Stimulated activated CD4-positive, alpha-beta T cell treated with anti-CD3 and anti-CD28 coated beads, TNF-alpha, amount 100 ng/mL, for 1 hour (primary cell): ENCODE measurements at regions not wholly inside any gene's neighbourhood (a gene's known extent, or its start where the extent isn't known, plus 50 kb on each side); places are given as distances from the start of the nearest gene placed in this dataset.
"Not testable (repeated sequence)": the region's sequence is repeated elsewhere in the genome, so short reads cannot be mapped to it uniquely, and the experiment has no call there.

Experiments used
- DNase-seq, 3 donors: peaks; one replicate each; pipeline ENCODE4 v3.0.0-alpha.2; 2020; ENCODE audit warnings: low read depth in 3 of 3, low spot score in 1 of 3

DNA sequence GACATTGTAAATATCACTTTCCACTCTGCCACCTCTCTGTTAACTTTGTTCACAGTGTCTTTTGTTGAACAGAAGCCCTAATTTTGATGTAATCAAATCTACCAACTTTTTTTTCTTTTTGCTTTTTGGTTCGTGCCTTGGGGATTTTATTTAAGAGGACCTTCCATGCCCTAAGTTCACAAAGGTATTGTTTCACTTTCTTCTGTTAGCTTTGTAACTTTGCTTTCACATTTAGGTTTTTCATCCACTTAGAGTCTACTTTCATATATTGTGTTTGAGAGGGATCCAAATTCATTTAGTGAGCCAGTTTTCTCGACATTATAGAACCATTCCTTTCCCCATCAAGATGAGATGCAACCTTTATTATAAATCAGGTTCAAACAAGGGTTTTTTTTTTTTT lies 275.7 kb upstream of the CRY1 start:
- no peak for DNase-seq

DNA sequence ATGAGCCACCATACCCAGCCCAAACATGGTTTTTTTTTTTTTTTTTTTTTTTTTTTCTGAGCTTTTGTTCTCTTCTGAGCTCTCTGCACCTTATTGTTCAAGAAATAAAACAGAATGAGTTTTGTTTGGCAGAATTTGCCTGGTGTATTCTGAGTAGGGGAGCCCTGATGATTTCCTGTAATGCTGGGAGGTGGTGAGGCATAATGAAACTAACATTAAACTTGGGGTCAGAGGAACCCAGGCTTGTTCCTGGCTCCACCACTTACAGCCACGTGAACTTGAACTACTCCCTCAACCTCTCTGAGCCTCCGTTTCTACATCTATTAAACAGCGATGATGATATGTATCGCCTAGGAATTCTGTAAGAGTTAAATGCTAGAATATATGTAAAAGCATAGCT lies 276.3 kb upstream of the CRY1 start:
- DNase-seq: no peak

DNA sequence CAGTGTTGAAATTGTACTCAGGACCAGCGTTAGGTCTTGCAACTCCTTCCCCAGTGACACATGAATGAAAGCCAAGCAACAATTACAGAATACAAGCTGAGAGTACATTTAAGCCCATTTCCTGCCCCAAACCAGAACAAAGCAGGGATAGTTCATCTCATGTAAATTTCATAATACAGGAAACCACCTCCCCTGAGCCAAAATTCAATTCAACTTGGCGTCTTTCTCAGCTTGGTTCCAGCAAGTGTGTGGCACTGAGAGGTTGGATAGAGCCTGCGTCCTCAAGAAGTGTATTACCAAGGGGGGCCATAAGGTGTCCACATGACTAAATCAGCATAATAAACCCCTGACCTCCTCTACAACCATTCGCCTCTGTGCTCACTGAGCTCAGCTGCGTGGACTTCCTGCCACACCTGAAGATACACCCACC lies 278.9 kb upstream of the CRY1 start:
- no peak for DNase-seq

DNA sequence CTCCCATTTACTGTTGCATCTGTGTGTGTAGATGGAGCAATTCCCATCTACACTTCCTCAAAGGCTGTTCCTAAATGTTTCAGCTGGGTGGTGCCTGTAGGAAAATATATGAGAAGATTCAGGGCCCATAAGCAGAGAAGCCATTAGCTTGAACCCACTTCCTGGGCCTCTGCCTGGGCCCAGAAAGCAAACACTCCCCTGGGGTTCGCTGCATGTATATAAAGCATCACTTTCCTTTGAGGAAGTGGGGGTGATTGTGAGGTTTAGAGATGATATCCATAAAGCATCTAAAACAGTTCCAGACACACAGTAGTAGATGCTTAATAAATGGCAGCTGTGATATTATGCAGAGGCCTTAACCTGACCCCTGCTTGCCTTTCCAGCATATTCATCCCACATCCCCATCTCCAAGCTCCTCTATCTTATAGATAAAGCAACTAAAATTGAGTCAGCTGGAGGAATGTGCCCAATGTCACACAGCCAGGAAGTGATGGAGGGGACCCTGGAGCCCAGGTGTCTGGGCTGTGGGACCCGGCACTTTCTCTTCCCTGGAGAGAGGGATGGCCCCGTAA lies 280.0 kb upstream of the CRY1 start:
- DNase-seq: no peak

DNA sequence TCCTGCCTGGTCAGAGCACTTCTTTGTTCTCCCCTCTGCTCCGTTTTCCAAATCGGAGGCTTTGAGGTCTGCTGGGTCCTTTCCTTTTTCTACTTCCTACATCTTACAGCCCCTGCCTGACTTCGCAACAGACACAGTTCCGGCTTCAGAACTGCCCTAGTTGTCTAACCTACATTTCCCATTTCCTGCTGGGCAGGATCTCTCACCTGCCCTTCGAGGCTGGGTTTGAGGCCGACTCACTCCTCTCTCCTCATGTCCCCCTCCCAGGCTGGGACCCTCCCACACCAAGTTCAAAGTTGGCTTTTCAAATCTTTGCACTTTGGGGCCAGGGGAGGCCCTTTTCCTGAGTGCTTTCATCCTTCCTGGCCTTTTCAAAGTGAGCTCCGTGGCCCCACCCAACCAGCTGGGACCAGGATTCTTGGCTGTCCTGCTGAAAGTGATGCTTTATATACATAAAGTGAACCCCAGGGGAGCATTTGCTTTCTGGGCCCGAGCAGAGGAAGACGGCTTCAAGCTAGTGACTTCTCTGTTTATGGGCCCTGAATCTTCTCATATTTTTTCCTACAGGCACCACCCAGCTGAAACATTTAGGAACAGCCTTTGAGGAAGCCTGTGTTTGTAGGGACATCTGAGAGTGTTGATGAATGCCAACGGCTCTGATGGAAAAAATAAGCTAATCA lies 281.0 kb upstream of the CRY1 start:
- DNase-seq: no peak

DNA sequence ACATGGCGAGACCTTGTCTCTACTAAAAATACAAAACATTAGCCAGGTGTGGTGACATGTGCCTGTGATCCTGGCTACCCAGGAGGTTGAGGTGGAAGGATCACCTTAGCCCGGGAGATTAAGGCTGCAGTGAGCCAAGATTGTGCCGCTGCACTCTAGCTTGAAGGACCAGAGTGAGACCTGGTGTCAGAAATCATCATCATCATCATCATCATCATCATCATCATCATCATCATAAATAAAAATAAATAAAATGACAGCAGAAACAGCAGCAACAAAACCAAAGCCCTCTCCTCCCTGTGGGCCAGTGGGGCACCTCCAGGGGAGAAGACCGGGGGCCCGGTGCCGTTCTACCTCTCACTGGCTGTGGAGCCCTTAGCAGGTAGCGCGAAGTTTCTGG lies 281.9 kb upstream of the CRY1 start:
- DNase-seq: no peak

DNA sequence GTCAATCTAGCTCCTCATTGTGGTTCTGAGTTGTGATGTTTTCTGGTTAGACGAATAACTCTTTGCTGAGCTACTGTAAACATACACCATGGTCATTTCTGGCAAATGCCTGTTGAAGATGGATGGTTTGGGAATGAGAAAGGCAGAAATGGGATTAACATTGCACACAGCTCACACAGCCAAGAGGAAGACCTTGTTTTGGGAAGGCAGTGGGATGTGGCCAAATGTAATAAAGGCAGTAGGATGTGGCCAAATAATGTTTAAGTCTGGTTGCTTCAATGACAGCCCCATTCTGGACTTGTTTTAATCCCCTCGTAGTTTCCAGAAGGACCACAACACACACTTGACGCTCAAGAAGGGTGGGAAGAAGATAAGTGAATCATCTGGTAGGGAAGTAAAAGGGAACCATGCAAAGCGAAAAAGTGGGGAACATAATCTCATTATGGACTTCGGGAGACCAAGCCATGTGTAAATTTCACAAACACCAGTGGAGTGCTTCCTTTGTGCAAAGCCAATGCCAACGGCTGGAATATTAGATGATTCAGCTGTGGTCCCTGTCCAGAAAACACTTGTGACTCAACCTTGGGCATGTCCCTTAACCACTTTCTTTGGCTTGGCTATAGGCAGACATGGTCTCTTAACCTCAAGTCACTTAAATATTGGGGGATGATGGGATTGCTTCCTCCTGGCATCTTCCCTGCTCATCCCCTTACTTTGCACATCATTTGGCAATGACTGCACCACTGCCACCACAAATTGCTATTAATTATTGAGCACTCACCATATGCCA lies 284.4 kb upstream of the CRY1 start:
- no peak for DNase-seq

DNA sequence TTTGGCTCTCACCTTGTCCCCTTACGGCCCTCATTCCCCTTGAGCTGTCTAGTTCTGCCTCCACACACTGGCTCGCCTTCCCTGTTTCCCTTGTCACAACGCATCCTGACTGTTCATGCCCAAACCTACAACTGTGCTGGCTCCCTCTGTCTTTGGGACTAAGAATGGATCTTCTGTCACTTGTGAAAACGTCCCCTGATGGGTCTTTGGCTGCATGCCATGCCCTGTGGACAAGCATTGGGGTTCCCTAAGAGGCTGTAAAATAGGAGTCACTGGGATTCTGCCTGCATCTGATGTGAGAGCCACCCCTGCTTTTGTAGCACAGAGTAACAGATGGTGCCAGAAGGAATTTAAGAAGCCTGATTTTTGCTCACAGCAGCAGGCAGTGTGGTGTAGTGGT lies 285.3 kb upstream of the CRY1 start:
- no peak for DNase-seq

DNA sequence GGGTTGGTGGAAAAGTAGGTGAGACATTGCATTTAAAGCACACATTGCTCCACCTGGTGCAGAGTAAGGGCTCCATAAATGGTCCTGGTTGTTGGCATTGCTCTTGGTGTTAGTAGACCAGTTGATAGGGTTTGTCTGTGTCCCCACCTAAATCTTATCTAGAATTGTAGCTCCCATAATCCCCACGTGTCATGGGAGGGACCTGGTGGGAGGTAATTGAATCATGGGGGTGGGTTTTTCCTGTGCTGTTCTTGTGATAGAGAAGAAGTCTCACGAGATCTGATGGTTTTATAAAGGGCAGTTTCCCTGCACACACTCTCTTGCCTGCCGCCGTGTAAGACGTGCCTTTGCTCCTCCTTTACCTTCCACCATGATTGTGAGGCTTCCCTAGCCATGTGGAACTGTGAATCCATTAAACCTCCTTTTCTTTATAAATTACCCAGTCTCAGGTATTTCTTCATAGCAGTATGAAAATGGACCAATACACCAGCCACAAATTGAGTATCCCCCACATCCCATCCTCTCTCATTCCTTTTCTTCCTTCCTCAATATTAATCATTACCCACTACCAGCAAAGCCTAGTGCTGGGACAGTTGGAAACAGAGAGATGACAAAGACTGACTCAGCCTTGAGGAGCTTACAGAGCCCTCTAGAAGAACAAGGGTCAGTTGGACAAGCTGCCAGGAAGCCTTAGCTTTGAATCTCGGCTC lies 285.9 kb upstream of the CRY1 start:
- DNase-seq: not testable (repeated sequence)

DNA sequence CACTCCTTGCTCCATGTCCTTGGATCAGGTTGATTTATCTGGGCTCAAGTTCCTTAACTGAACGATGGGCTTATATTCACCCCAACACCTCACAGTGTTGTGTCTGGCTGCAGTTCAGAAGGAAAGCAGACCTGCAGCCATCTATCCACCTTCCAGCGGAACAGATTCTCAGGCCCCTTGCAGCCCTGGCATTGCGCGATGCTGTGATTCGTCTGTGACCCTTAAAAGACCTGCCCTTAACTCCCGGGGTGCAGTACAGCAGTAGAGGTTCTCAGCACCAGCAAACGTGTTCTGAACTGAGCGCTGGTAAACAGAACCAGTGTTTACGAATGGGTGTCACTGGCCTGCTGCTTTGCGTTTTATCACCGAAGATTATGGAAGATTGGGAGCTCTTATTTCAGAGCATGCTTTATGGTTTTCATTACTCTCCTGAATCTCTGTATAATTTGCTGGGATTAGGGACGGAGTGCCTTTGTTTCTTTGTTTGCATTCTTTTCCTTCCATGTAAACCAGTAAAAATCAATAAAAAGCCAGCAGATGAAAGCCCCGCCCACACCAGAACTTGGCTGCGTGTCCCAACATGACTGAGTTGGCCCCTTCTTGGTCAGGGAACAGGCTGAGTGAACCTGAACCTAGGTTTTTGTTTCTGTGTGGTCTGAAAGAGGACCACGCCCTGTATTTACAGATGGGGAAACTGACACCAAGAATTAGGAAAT lies 286.7 kb upstream of the CRY1 start:
- no peak for DNase-seq

DNA sequence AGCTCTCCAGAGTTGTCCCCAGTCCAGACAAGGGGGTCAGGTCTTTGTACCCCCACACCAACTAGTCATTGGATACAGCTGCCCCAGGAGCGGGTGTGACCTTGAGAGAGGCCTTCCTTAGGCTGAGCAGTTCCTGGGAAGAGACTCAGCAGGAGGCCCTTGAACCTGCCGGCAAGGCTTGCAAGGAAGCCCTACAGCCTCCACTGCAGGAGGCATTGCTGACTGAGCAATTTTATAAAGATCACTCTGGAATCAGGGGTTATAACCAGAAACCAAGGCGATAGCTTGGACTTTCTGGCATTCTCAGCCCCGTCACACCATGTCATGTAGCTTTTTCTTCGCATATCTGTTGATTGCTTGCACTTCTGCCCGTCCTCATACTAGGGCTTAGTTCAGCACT lies 291.3 kb upstream of the CRY1 start:
- no peak for DNase-seq

DNA sequence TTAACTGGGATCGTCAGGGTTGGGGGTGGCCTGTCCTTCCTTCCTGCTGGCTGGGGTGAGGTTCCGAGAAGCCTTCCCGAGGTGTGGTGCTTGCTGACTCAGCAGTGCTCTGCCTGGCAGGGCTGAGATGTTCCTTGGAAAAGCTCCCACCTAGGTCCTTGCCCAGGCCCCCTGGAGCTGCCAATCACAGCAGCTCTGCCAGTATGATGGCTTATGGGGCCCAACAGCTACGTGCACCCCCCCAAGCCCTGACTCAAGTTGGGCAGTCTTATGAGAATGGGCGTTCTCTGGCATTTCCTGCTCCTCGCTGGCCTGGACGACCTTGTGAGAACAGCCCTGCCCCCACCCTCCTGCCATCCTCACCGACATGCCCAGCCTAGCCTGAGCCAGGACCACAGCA lies 292.2 kb upstream of the CRY1 start:
- no peak for DNase-seq

DNA sequence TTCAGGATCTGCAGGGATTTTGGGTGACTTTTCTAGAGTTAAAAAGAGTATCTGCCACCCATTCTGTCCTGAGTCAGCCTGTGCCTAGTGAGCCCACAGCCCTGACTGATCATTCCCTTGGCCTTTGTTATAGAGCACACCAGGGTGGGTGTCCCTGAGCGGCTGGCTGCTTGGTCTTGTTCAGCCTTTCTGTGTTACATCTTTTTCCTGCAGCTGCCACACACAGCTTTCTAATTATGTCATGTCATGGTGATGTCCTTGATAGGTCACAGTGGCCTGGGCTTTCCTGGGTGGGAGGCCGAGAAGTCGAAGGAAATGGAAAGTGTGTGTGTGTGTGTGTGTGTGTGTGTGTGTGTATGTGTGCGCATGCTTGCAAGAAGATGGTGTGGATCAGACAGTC lies 293.2 kb upstream of the CRY1 start:
- no peak for DNase-seq

DNA sequence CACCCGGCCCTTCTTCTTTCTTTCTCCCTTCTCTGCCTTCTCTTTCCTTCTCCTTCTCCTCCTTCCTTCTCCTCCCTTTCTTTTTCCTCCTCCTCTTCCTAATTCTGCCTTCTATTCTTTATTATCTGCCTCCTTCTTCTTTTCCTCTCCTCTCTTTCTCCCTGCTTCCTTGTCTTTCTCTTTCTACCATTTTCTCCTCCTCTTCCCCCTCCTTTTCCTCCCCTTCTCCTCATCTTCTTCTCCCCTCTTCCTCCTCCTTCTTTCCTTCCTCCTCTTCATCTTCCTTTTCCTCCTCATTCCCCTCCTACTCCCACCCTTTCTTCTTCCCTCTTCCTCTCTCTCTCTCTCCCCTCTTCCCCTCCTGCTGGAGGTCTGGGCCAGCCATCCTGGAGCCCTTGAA lies 294.9 kb upstream of the CRY1 start:
- DNase-seq: no peak

DNA sequence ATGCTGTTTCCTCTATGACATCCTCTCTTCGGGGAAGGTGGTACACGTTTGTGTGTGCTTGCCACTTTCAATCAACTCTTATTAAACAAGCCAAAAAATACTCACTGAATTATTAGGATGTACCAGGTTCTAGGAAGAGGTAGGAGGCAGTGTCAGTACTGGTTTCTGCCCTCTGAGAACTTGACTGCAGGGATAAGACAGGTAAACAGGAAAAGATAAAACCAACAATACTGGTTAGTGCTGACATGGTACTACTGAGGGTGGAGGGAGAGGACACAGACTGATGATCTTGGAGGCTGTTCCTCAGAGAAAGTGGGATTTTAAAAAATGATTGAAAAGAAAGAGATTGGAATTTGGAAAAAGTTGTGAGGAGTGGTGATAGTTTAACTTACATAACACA lies 295.2 kb upstream of the PWP1 start:
- DNase-seq: no peak

DNA sequence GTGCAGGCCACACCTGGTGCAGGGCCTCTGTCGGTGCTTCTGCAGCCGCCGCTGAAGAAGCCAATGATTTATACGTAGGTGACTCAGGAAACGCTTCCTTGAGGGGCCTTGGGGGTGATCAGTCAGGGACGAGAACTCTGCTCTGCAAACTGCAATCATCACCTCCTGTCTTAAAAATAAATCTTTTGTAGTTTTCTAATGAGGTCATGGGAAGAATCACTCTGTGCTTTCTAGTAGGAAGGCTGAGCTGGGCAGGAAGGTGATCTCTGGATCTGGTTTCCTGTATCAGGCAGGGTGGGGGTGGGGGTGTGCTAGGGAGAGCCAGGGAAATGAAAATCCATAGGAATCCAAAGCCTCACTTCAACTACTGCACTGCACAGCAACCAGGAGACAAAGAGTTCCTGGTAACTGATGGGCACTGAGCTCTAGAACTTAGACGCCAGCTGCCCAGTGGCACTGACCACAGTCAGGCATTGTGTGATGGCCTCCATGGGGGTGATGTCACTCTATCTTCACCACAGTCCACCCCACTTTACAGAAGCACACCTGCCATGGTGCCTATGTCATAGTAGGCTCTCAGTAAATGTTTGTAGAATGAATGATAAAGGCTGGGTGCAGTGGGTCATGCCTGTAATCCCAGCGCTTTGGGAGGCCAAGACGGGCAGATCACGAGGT lies 292.4 kb upstream of the PWP1 start:
- no peak for DNase-seq

DNA sequence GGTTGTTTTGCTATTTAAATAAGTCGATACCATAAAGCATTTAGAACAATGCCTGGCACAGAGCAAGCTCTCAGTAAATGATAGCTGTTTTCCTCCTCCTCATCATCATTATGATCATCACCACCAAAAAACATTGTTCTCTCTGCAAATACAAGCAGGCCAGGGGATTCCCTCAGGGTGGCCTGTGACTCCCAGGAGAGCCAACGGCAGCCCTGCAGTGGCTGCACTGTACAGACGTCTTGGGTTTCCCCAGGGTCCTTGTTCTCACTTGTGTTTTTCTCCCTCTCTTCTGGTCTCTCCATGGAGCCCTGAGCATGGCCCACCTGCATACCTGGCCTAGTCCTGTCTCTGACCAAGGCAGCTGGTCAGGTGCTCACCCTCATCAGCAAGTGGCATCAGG lies 290.9 kb upstream of the PWP1 start:
- DNase-seq: no peak

DNA sequence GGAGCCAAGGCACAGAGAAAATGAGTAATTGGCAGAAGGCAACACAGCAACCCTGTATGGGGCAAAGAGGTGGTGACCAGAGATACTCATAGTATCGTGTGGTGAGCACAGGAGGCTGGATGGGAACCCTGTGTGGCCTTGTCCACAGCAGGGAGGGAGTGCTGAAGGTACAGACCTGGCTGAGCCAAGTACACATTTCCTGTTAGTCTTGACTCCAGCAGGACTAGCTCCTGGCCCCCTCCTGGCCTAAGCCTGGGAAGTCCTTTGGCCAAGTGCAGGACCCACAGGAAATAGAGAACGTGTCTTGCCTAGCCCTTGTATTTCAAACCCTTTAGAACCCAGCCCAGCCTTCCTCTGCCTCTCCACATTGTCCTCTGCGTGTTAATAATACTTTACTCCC lies 289.8 kb upstream of the PWP1 start:
- DNase-seq: no peak

DNA sequence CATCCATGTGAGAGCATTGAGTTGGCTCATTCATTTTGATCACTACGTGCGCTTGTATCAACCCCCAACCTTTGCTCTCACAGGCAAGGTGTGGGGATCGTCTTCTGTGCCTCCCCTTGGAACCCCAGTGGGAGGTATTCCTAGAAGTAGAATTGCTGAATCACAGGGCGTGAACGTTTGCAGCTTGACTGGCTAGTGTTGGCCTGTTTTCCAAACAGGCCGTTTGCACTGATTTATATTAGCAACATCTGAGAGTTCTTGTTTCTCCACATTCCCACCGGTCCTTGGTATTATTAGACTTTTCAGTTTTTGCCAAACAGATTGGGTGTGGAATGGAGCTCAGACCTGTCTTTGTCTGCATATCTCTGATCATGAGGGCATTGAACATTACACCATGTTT lies 288.6 kb upstream of the PWP1 start:
- DNase-seq: no peak

DNA sequence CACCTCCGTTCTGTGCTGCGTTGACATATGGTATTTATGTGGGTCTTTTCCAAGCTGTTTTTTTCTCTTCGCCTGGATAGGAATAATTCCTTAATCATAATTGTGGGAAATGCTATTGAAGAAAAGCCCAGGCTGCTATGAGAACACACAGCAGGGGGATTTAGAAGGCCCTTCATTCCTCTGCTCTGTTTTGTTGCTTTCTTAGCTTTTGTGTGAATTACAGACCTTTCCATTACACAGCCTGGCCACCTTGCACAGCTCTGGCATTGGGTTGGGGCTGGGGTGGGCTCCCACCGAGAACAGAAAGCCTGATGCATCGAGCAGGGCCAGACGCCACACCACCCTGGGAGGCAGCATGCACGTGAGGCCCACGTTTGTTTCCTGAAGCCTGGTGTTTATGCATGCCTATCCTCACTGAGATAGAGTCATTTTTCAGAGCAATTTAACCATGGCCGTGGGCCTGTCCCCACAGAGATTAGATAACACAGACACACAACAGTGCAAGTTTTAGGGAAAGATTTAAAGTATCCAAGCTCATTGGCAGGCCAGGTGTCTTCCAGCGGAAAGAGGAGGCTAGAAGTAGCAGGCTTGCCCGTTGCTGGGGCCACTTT lies 287.6 kb upstream of the PWP1 start:
- no peak for DNase-seq
